NB4 (cell line): ENCODE measurements at regions not wholly inside any gene's neighbourhood (a gene's known extent, or its start where the extent isn't known, plus 50 kb on each side); places are given as distances from the start of the nearest gene placed in this dataset.

Experiments
- CTCF ChIP-seq: IDR thresholded peaks from one replicate; pipeline ENCODE4 v1.5.1; 2012; ENCODE audit warnings: low read depth, low read length
- MAX ChIP-seq: IDR thresholded peaks from 2 replicates; pipeline ENCODE4 v1.6.1; 2011; ENCODE audit warnings: low read depth, low read length
- MYC ChIP-seq: IDR thresholded peaks from 2 replicates; pipeline ENCODE4 v1.6.1; 2011; ENCODE audit warnings: low read depth, low read length
- POLR2A ChIP-seq: IDR thresholded peaks from 2 replicates; pipeline ENCODE4 v1.6.1; 2011; ENCODE audit warnings: mild to moderate bottlenecking; ENCODE audit not compliant: insufficient read length; ENCODE audit errors: extremely low read depth

- TF ChIP-seq CTCF (no peak), MYC (no peak), MAX (no peak), POLR2A (no peak)
Observed at GRCh38 chr4:32572366-32572765, 1852.2 kb downstream of the PCDH7 start.
